Body of pancreas (tissue), 4 donors: ENCODE measurements at regions not wholly inside any gene's neighbourhood (a gene's known extent, or its start where the extent isn't known, plus 50 kb on each side); places are given as distances from the start of the nearest gene placed in this dataset.

ENCODE experiments used
- ATAC-seq: fragments of 150-250 bp; one replicate; pipeline ENCODE4 v1.9.1; 2016
- DNase-seq, 4 donors: peaks; one replicate each; pipeline ENCODE4 v3.0.0-alpha.2; 2019
- H3K27ac ChIP-seq, 4 donors: fragments of 200-600 bp; sonication (generic); 1 replicate in 3 of 4; 2 replicates in 1 of 4; pipeline versions ENCODE4 v1.5.1 to v1.6.1; 2016 to 2019; ENCODE audit warnings: mild to moderate bottlenecking in 1 of 4, mixed read lengths in 1 of 4, moderate library complexity in 1 of 4
- H3K27me3 ChIP-seq, 2 donors: fragments of 200-600 bp; sonication (generic); one replicate each; pipeline ENCODE4 v1.6.0; 2016; ENCODE audit warnings: mild to moderate bottlenecking in 1 of 2
- H3K36me3 ChIP-seq, 2 donors: fragments of 200-600 bp; sonication (generic); replicated peaks in 1 of 2; 2 replicates each; pipeline ENCODE4 v1.5.1; 2016; ENCODE audit warnings: low read depth in 2 of 2; ENCODE audit not compliant: insufficient read depth in 1 of 2
- H3K4me1 ChIP-seq: fragments of 200-600 bp; sonication (generic); one replicate; pipeline ENCODE4 v1.6.0; 2016
- H3K4me3 ChIP-seq, 2 donors: fragments of 200-600 bp; sonication (generic); 1 replicate in 1 of 2; 2 replicates in 1 of 2; pipeline ENCODE4 v1.5.1; 2016 to 2019
- H3K9me3 ChIP-seq, 3 donors: fragments of 200-600 bp; sonication (generic); 1 replicate in 2 of 3; 2 replicates in 1 of 3; pipeline ENCODE4 v1.5.1; 2016
- POLR2A ChIP-seq, 3 donors: fragments of 450-650 bp; IDR thresholded peaks; one replicate each; pipeline ENCODE4 v1.6.1; 2016; ENCODE audit warnings: antibody characterized with exemption in 3 of 3, mild to moderate bottlenecking in 2 of 3
- WGBS, 2 donors: methylation state at CpG; one replicate each; pipeline ENCODE4 v1.1.5; 2017; 5-methylcytosine and 5-hydroxymethylcytosine counted together
- intact Hi-C: fragments of 100-400 bp; cut with DNase I; formaldehyde crosslinking; loops from one replicate; pipeline ENCODE4 v1.15.1; 2023
- TF ChIP-seq, protein P1 (sequence below), 7 experiments: fragments of 450-650 bp in 4 of 7; fragments of 200-600 bp in 3 of 7; sonication (generic) in 3 of 7; IDR thresholded peaks; one replicate each; pipeline ENCODE4 v1.5.1; 2016 to 2019; ENCODE audit warnings: antibody characterized with exemption in 7 of 7

DNA sequence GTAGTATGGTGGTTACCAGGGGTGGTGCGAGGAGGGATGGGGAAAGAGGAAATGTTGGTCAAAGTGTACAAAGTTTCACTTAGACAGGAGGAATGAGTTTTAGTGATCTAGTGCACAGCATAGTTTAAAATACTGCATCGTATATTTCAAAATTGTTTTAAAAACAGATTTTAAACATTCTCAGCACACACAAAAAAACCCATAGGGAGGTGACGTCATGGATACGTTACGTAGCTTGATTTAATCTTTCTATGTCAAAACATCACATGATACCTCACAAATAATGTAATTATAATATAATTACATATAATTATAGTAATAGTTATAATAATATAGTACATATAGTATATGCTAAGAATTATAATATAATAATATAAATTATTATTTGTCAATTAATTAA is 614.2 kb downstream of the TMEM114 start:
- Histone ChIP-seq H3K4me3 (no peak overlapping the region), H3K4me1 (no peaks in the 10 kb centered on the region), H3K27ac (no peak overlapping the region), H3K27me3 (no peaks in the 10 kb centered on the region), H3K36me3 (no peaks in the 10 kb centered on the region), H3K9me3 (no peaks in the 10 kb centered on the region)
- TF ChIP-seq, protein P1, sequence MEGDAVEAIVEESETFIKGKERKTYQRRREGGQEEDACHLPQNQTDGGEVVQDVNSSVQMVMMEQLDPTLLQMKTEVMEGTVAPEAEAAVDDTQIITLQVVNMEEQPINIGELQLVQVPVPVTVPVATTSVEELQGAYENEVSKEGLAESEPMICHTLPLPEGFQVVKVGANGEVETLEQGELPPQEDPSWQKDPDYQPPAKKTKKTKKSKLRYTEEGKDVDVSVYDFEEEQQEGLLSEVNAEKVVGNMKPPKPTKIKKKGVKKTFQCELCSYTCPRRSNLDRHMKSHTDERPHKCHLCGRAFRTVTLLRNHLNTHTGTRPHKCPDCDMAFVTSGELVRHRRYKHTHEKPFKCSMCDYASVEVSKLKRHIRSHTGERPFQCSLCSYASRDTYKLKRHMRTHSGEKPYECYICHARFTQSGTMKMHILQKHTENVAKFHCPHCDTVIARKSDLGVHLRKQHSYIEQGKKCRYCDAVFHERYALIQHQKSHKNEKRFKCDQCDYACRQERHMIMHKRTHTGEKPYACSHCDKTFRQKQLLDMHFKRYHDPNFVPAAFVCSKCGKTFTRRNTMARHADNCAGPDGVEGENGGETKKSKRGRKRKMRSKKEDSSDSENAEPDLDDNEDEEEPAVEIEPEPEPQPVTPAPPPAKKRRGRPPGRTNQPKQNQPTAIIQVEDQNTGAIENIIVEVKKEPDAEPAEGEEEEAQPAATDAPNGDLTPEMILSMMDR (IDR thresholded peaks at IDR 0.05), result no peak
- no peak for TF ChIP-seq POLR2A (IDR thresholded peaks at IDR 0.05)
- 63 to 76% methylated on average over 5 of the region's 5 CpGs for WGBS, 2 donors
- ATAC-seq (no peak), DNase-seq (no peak)
- intact Hi-C loops, result no loop called here

DNA sequence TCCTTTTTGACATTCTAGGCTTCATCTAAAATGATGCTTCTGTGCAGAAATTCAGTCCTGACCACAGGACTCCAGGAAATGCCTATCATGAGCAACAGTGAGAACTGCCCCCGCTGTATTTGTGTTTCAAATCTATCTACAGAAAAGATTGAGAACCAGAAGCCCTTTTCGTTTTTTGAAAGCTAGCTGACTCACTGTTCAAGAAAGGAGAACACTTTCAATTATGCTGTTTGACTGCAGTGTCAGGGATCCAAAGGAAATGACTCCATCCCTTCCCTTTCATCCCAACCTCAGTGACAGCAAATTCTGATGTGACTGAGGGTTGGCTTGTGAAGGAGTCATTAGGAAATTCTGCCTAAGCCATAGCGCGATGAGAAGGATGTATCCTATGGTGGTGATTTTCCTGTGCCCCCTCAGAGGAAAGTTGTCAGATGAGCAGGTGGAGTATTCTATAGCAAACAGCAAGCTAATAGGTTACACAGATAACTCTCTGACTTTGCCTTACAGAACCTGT is 622.3 kb downstream of the TMEM114 start:
- Histone ChIP-seq H3K36me3 (no peaks in the 10 kb centered on the region), H3K4me3 (no peak overlapping the region), H3K4me1 (no peaks in the 10 kb centered on the region), H3K9me3 (no peaks in the 10 kb centered on the region), H3K27ac (no peak overlapping the region), H3K27me3 (no peaks in the 10 kb centered on the region)
- DNase-seq, result no peak
- no peak for ATAC-seq
- TF ChIP-seq POLR2A (IDR thresholded peaks at IDR 0.05), result no peak
- TF ChIP-seq, protein P1 (IDR thresholded peaks at IDR 0.05), result no peak
- WGBS, 2 donors, result 57 to 69% methylated on average over 4 of the region's 4 CpGs
- intact Hi-C loops, result no loop called here

DNA sequence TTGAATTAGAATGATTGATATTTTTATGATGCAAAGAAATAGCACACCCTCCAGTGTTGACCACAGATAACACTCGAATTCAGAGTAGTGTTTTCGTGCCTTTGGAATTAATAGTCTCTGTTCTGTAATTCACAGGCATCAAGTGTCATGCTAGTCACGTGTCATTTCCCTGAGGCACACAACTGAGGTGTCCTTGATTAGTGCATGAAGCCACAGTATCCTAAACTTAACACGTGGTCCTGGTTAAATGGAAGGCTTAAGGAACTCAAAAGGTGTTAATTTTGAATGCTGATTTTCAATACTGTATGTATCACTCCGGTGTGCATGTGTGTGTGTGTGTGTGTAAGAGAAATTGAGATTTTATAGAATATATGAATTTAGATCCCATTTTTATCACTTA is 625.6 kb downstream of the TMEM114 start:
- no peaks in the 10 kb centered on the region for H3K9me3 ChIP-seq
- intact Hi-C loops, result no loop called here
- no peaks in the 10 kb centered on the region for H3K36me3 ChIP-seq
- H3K4me1 ChIP-seq, result no peaks in the 10 kb centered on the region
- TF ChIP-seq POLR2A (IDR thresholded peaks at IDR 0.05), result no peak
- TF ChIP-seq, protein P1 (IDR thresholded peaks at IDR 0.05), result no peak
- DNase-seq (no peak), ATAC-seq (no peak)
- no peak overlapping the region for H3K4me3 ChIP-seq
- no peaks in the 10 kb centered on the region for H3K27me3 ChIP-seq
- no peak overlapping the region for H3K27ac ChIP-seq
- 42 to 47% methylated on average over 5 of the region's 5 CpGs for WGBS, 2 donors

DNA sequence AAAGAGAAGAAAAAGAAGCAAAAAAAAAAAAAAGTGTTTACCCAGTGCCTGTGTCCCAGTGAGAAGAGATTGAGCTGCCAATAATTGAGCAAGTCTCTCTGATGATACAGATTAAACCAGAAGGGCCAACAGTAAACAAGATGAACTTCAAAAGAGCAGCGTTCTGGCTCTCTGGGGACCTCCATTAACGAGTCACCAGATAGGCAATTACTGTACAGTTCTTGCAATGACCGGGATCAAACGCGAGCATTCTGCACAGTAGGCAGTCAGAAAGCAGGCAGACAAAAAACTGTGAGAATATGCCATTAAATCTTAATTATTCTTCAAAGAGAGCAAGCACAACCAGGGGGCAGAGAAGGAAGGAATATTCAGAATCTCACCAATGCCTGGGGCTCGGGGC is 626.1 kb downstream of the TMEM114 start:
- Histone ChIP-seq H3K4me3 (no peak overlapping the region), H3K4me1 (no peaks in the 10 kb centered on the region), H3K36me3 (no peaks in the 10 kb centered on the region), H3K27ac (no peak overlapping the region), H3K27me3 (no peaks in the 10 kb centered on the region), H3K9me3 (no peaks in the 10 kb centered on the region)
- ATAC-seq, result no peak
- WGBS, 2 donors, result 13 to 32% methylated on average over 6 of the region's 6 CpGs
- no peak for TF ChIP-seq POLR2A (IDR thresholded peaks at IDR 0.05)
- TF ChIP-seq, protein P1 (IDR thresholded peaks at IDR 0.05), result no peak
- DNase-seq, result no peak
- intact Hi-C loops, result no loop called here

DNA sequence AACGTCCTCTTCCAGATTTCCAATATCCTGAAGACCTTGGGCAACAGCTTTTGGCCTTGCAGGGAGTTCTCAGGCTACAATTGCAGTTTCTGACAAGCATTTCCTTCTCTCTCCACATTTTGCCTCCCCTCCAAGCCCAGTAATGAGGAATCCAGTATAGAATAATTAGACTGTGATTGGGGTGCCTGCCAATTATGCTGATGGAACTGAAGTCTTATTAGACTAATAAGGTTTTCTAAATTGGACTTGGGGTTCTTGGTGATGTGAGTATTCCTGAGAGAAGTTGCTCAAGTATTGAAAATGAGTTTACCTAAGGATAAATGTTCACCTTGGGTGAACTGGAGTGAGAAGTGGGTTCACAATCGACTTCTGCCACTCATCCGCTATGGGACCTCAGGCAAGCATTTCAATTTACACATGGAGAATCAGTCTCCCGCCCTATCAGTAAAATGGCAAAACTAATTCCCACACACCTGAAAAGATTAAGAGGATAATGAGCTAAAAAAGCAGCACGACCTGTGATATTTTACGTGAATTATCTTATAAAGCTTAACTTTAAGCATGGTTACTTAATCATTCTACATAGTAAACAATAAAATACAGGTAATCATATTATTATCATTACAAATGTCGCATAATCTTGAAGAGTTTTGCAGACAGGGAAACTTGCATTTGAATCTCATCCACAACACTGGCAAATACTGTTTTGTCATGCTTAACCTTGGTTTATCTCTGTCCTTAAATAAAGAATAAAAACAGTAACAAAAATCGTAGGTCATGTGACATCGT is 628.0 kb downstream of the TMEM114 start:
- ATAC-seq (no peak), DNase-seq (no peak)
- TF ChIP-seq, protein P1 (IDR thresholded peaks at IDR 0.05), result no peak
- Histone ChIP-seq H3K4me1 (no peaks in the 10 kb centered on the region), H3K27ac (no peak overlapping the region), H3K4me3 (no peak overlapping the region), H3K9me3 (no peaks in the 10 kb centered on the region), H3K36me3 (no peaks in the 10 kb centered on the region), H3K27me3 (no peaks in the 10 kb centered on the region)
- WGBS, 2 donors, result 49 to 51% methylated on average over 9 of the region's 9 CpGs
- intact Hi-C loops, result no loop called here
